Naive thymus-derived CD4-positive, alpha-beta T cell (primary cell): ENCODE measurements at regions not wholly inside any gene's neighbourhood (a gene's known extent, or its start where the extent isn't known, plus 50 kb on each side); places are given as distances from the start of the nearest gene placed in this dataset.

Source experiments
- ATAC-seq: fragments of 150-1000 bp; cut with Tn5 transposase; 2 replicates; pipeline ENCODE4 v1.10.0; 2021; ENCODE audit warnings: mild to moderate bottlenecking, moderate library complexity
- CTCF ChIA-PET: fragments of 350-600 bp; sonication (Branson Sonifier 250); formaldehyde crosslinking; loops from one replicate; lab custom pipeline; 2021; ENCODE audit warnings: antibody characterized with exemption; lab: Charles Lee
- POLR2A ChIA-PET: fragments of 350-600 bp; sonication (Branson Sonifier 250); formaldehyde crosslinking; loops from one replicate; lab custom pipeline; 2021; ENCODE audit warnings: antibody characterized with exemption, inconsistent platforms; lab: Charles Lee
- DNase-seq, 9 donors: peaks; one replicate each; pipeline versions ENCODE4 v3.0.0 to v3.0.0-alpha.2; 2020 to 2022; ENCODE audit warnings: mixed read lengths in 1 of 9
- H3K27ac ChIP-seq: one replicate; pipeline ENCODE4 v1.7.0; 2013; ENCODE audit warnings: mild to moderate bottlenecking, low read depth, low read length, moderate library complexity
- H3K27me3 ChIP-seq, 2 donors: one replicate each; pipeline ENCODE4 v1.7.0; 2013; ENCODE audit warnings: low read length in 2 of 2, mild to moderate bottlenecking in 2 of 2, moderate library complexity in 2 of 2; ENCODE audit not compliant: control insufficient read depth in 2 of 2, insufficient read depth in 2 of 2
- H3K36me3 ChIP-seq, 3 experiments: 1 replicate in 2 of 3; 2 replicates in 1 of 3; pipeline ENCODE4 v1.7.0; 2013; ENCODE audit warnings: low read length in 3 of 3, mild to moderate bottlenecking in 3 of 3, moderate library complexity in 1 of 3; ENCODE audit not compliant: insufficient read depth in 3 of 3, control insufficient read depth in 2 of 3
- H3K4me1 ChIP-seq, 2 donors: one replicate each; pipeline ENCODE4 v1.7.0; 2013; ENCODE audit warnings: low read length in 2 of 2, mild to moderate bottlenecking in 2 of 2, moderate library complexity in 1 of 2; ENCODE audit not compliant: control insufficient read depth in 2 of 2, insufficient read depth in 2 of 2
- H3K4me3 ChIP-seq: 2 replicates; pipeline ENCODE4 v1.7.0; 2013; ENCODE audit warnings: mild to moderate bottlenecking, low read length
- H3K9me3 ChIP-seq, 3 experiments: 1 replicate in 2 of 3; 2 replicates in 1 of 3; pipeline ENCODE4 v1.7.0; 2013; ENCODE audit warnings: low read length in 3 of 3; ENCODE audit not compliant: control insufficient read depth in 2 of 3
- H3K27ac Mint-ChIP-seq, 9 donors: one replicate each; pipeline ENCODE4 v1.8.0; 2020 to 2022; ENCODE audit warnings: mixed read lengths in 9 of 9, mild to moderate bottlenecking in 8 of 9, moderate library complexity in 5 of 9, inconsistent platforms in 2 of 9
- H3K27me3 Mint-ChIP-seq, 5 donors: one replicate each; pipeline ENCODE4 v1.8.0; 2021 to 2022; ENCODE audit warnings: mixed read lengths in 5 of 5, mild to moderate bottlenecking in 1 of 5
- H3K36me3 Mint-ChIP-seq, 5 donors: one replicate each; pipeline ENCODE4 v1.8.0; 2020 to 2022; ENCODE audit warnings: mixed read lengths in 5 of 5, mild to moderate bottlenecking in 3 of 5, inconsistent platforms in 1 of 5
- H3K4me1 Mint-ChIP-seq, 7 donors: one replicate each; pipeline ENCODE4 v1.8.0; 2020 to 2022; ENCODE audit warnings: mixed read lengths in 7 of 7, mild to moderate bottlenecking in 3 of 7, inconsistent platforms in 1 of 7
- H3K4me3 Mint-ChIP-seq, 10 donors: one replicate each; pipeline ENCODE4 v1.8.0; 2020 to 2022; ENCODE audit warnings: mild to moderate bottlenecking in 10 of 10, mixed read lengths in 10 of 10, moderate library complexity in 6 of 10, inconsistent platforms in 2 of 10
- H3K9me3 Mint-ChIP-seq, 11 donors: one replicate each; pipeline ENCODE4 v1.8.0; 2020 to 2022; ENCODE audit warnings: mixed read lengths in 11 of 11, mild to moderate bottlenecking in 4 of 11, inconsistent platforms in 1 of 11, moderate library complexity in 1 of 11
- intact Hi-C, 2 donors: fragments of 100-400 bp; cut with micrococcal nuclease; formaldehyde crosslinking; loops; one replicate each; pipeline ENCODE4 v1.15.1; 2023

DNA sequence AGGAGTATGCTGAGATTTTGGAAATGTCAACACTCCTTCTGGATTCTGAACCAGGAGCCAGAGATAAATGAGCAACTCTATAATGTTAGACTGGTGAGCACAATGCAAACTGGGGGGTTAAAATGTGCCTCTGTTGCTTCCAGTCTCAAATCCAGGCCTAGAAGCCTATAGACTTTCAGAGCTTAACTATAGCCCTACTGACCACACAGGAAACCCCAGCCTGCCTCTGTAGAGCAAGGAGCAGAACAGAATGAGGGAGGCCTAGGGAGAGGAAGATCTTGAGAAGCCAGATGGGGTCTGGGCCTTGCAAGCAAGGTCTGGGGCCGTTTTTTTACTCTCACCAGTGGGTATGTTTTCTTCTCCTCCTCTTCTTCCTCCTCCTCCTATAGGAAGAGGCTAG lies 225.4 kb upstream of the KITLG start:
- ATAC-seq (no peak), DNase-seq (no peak)
- Mint-ChIP-seq H3K9me3 (peaks cover 0 to 4% (median 0%) of the 10 kb centered on the region in 11 donors), H3K27me3 (no peaks in the 10 kb centered on the region), H3K4me1 (no peaks in the 10 kb centered on the region), H3K36me3 (no peaks in the 10 kb centered on the region), H3K4me3 (no peak overlapping the region), H3K27ac (no peak overlapping the region)
- Histone ChIP-seq H3K27me3 (no peaks in the 10 kb centered on the region), H3K9me3 (no peaks in the 10 kb centered on the region), H3K4me3 (no peak overlapping the region), H3K36me3 (no peaks in the 10 kb centered on the region), H3K4me1 (no peaks in the 10 kb centered on the region), H3K27ac (no peak overlapping the region)
- POLR2A ChIA-PET: no interaction called here
- intact Hi-C loops: no loop called here
- CTCF ChIA-PET: no interaction called here

GRCh38 chr12:88805286-88805685 lies 225.0 kb upstream of the KITLG start:
- Histone ChIP-seq H3K27me3 (no peaks in the 10 kb centered on the region), H3K36me3 (no peaks in the 10 kb centered on the region), H3K9me3 (no peaks in the 10 kb centered on the region), H3K27ac (no peak overlapping the region), H3K4me1 (no peaks in the 10 kb centered on the region), H3K4me3 (no peak overlapping the region)
- H3K27me3 Mint-ChIP-seq: no peaks in the 10 kb centered on the region
- ChIA-PET CTCF (no interaction called here), POLR2A (no interaction called here)
- H3K9me3 Mint-ChIP-seq: peaks cover 0 to 7% (median 0%) of the 10 kb centered on the region in 11 donors
- intact Hi-C loops: no loop called here
- no peaks in the 10 kb centered on the region for H3K36me3 Mint-ChIP-seq
- no peaks in the 10 kb centered on the region for H3K4me1 Mint-ChIP-seq
- H3K4me3 Mint-ChIP-seq: no peak overlapping the region
- ATAC-seq (no peak), DNase-seq (no peak)
- H3K27ac Mint-ChIP-seq: no peak overlapping the region

GRCh38 chr12:88802096-88802706 lies 221.9 kb upstream of the KITLG start:
- Mint-ChIP-seq H3K36me3 (no peaks in the 10 kb centered on the region), H3K9me3 (peaks cover 0 to 18% (median 2%) of the 10 kb centered on the region in 11 donors), H3K27me3 (peaks cover 0 to 5% (median 0%) of the 10 kb centered on the region in 5 donors), H3K27ac (no peak overlapping the region), H3K4me1 (no peaks in the 10 kb centered on the region), H3K4me3 (no peak overlapping the region)
- ChIA-PET CTCF (interaction anchor here (0.7 kb wide), 1 partner anchor 970 kb away, joined by 3 read pairs; no protein-coding TSS in a partner anchor), POLR2A (no interaction called here)
- no peak for DNase-seq
- intact Hi-C loops: no loop called here
- Histone ChIP-seq H3K27me3 (no peaks in the 10 kb centered on the region), H3K27ac (no peak overlapping the region), H3K4me3 (no peak overlapping the region), H3K4me1 (no peaks in the 10 kb centered on the region), H3K9me3 (no peaks in the 10 kb centered on the region), H3K36me3 (no peaks in the 10 kb centered on the region)
- no peak for ATAC-seq

DNA sequence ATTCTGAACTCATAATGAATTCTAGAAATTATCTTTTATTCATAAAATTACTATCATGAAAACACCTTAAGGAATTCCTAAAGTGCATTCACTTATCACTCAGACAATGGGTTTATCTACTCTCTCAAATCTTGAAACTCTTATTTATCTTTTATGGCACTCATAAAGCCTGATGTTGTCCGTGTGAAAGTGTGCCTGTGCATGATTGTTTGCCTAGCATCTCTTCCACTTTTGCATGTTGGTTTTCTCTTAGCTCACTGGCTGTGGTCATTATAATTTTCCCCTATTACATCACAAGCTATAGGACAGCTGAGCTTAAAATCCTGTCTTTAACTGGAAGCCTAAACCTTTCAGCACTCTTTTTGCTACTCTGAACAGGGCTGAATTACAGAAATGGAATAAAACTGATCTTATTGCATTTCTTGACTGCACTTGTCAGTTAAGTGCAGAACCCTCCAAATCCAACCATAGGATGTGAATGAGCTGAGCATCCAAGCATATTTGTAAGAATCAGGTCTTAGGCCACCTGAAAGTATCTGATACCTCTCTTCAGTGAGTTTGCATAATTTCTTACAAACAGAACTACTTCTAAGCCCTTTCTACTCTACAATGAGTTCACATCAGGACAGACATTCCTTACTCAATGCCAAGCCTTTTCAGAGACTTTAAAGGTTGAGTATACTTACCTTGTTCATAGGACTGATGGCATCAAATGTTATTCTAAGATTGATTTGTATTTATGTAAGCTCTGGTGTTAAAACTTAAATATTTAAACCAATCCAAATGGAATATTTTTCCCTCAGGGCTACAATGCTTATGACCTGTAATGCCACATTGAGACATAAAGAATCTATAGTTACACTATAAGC lies 221.2 kb upstream of the KITLG start:
- ChIA-PET POLR2A (no interaction called here), CTCF (no interaction called here)
- ATAC-seq: no peak
- Histone ChIP-seq H3K4me3 (no peak overlapping the region), H3K27me3 (no peaks in the 10 kb centered on the region), H3K9me3 (no peaks in the 10 kb centered on the region), H3K36me3 (no peaks in the 10 kb centered on the region), H3K27ac (no peak overlapping the region), H3K4me1 (no peaks in the 10 kb centered on the region)
- intact Hi-C loops: no loop called here
- Mint-ChIP-seq H3K4me1 (no peaks in the 10 kb centered on the region), H3K4me3 (no peak overlapping the region), H3K27me3 (peaks cover 0 to 5% (median 0%) of the 10 kb centered on the region in 5 donors), H3K27ac (no peak overlapping the region), H3K36me3 (no peaks in the 10 kb centered on the region), H3K9me3 (peaks cover 0 to 18% (median 2%) of the 10 kb centered on the region in 11 donors)
- no peak for DNase-seq

DNA sequence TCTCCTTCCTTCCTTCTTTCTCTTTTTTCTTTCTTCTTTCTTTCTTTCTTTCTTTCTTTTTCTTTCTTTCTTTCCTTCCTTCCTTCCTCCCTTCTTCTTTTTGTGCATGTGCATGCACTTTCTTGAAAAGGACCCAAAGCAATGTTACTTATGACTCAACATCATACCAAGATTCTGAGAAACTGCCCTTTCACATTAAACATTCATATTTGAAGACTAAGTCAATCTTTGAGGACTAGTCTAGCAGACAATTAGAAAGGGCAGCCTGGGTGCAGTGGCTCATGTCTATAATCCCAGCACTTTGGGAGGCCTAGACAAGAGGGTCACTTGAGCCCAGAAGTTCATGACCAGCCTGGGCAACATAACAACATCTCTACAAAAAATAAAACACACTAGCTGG lies 212.8 kb upstream of the KITLG start:
- intact Hi-C loops: no loop called here
- no peaks in the 10 kb centered on the region for H3K27me3 ChIP-seq
- H3K36me3 ChIP-seq: no peaks in the 10 kb centered on the region
- ATAC-seq: no peak
- H3K36me3 Mint-ChIP-seq: no peaks in the 10 kb centered on the region
- peaks cover 0 to 5% (median 0%) of the 10 kb centered on the region in 5 donors for H3K27me3 Mint-ChIP-seq
- CTCF ChIA-PET: no interaction called here
- POLR2A ChIA-PET: no interaction called here
- H3K4me1 Mint-ChIP-seq: no peaks in the 10 kb centered on the region
- no peaks in the 10 kb centered on the region for H3K9me3 ChIP-seq
- H3K27ac Mint-ChIP-seq: no peak overlapping the region
- no peak for DNase-seq
- H3K9me3 Mint-ChIP-seq: peaks cover 0 to 23% (median 11%) of the 10 kb centered on the region in 11 donors
- no peak overlapping the region for H3K4me3 ChIP-seq
- H3K4me3 Mint-ChIP-seq: no peak overlapping the region
- no peaks in the 10 kb centered on the region for H3K4me1 ChIP-seq
- no peak overlapping the region for H3K27ac ChIP-seq

- Histone ChIP-seq H3K27ac (no peak overlapping the region), H3K9me3 (no peaks in the 10 kb centered on the region), H3K4me1 (no peaks in the 10 kb centered on the region), H3K4me3 (no peak overlapping the region), H3K36me3 (no peaks in the 10 kb centered on the region), H3K27me3 (no peaks in the 10 kb centered on the region)
- Mint-ChIP-seq H3K36me3 (no peaks in the 10 kb centered on the region), H3K4me1 (no peaks in the 10 kb centered on the region), H3K9me3 (peaks cover 0 to 20% (median 8%) of the 10 kb centered on the region in 11 donors), H3K27me3 (no peaks in the 10 kb centered on the region), H3K27ac (no peak overlapping the region), H3K4me3 (no peak overlapping the region)
- POLR2A ChIA-PET: no interaction called here
- CTCF ChIA-PET: no interaction called here
- intact Hi-C loops: no loop called here
- ATAC-seq (no peak), DNase-seq (no peak)
Observed at GRCh38 chr12:88790231-88790630, 210.0 kb upstream of the KITLG start.

DNA sequence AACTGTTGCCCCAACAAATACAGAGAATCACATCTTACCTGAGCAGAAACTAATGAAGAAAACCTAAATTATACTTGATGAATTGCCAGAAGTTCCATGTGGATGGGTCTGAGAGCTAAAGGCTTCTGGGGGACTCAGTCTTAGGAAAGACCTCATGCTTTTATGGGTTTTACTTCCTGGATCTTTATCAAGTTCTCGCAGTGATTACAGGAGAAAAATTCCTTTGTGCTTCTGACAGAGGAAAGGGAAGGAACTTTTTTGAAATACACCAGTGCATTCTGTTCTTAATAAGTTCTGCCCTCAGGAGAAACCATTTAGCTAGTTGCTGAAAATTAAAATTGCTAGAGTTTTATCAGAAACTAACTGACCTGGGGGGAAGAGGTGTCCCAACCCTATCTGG lies 203.9 kb upstream of the KITLG start:
- H3K27ac ChIP-seq: no peak overlapping the region
- DNase-seq (no peak), ATAC-seq (no peak)
- no peaks in the 10 kb centered on the region for H3K4me1 Mint-ChIP-seq
- H3K9me3 Mint-ChIP-seq: peaks cover 0 to 5% (median 2%) of the 10 kb centered on the region in 11 donors
- no peaks in the 10 kb centered on the region for H3K27me3 Mint-ChIP-seq
- H3K4me1 ChIP-seq: no peaks in the 10 kb centered on the region
- no peaks in the 10 kb centered on the region for H3K27me3 ChIP-seq
- H3K36me3 ChIP-seq: no peaks in the 10 kb centered on the region
- H3K9me3 ChIP-seq: no peaks in the 10 kb centered on the region
- CTCF ChIA-PET: no interaction called here
- H3K36me3 Mint-ChIP-seq: no peaks in the 10 kb centered on the region
- H3K27ac Mint-ChIP-seq: no peak overlapping the region
- no peak overlapping the region for H3K4me3 ChIP-seq
- H3K4me3 Mint-ChIP-seq: no peak overlapping the region
- intact Hi-C loops: no loop called here
- POLR2A ChIA-PET: no interaction called here
